ENCODE measurements at regions not wholly inside any gene's neighbourhood (a gene's known extent, or its start where the extent isn't known, plus 50 kb on each side); places are given as distances from the start of the nearest gene placed in this dataset.

DNA sequence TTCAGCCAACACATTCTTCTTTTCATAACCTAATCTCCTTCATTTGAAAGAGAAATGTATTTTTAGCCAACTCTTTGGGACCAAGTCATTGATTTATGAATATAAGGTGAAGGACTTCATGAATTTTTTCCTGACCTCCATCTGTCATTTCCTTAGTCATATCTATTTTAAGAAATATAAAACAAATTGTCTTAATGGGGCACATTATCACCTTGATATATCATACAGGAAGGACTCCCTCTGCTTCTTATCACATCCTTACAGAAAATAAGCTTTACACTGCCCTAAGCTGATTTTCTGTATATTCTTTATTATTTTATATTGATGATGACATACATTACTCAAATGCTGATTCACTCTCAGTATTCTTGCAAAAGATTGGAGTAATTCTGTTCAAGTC is 1076.2 kb downstream of the TDRD15 start:
- Histone ChIP-seq H3K9ac (ENCODE audit: low read depth in 1 of 2, low read length in 2 of 2) (no peak overlapping the region), H3K9me3 (ENCODE audit: control insufficient read depth in 2 of 2, low read length in 2 of 2) (no peaks in the 10 kb centered on the region), H3K4me3 (ENCODE audit: low read length in 2 of 2) (no peak overlapping the region), H3K27ac (ENCODE audit: low read depth in 2 of 2, low read length in 2 of 2) (no peak overlapping the region), H3K36me3 (ENCODE audit: control insufficient read depth in 2 of 2, insufficient read depth in 2 of 2, low read length in 2 of 2) (no peaks in the 10 kb centered on the region), H3K27me3 (ENCODE audit: control insufficient read depth in 2 of 2, insufficient read depth in 2 of 2, low read length in 2 of 2) (no peaks in the 10 kb centered on the region), H3K4me1 (ENCODE audit: control insufficient read depth in 2 of 2, insufficient read depth in 2 of 2, low read length in 2 of 2) (no peaks in the 10 kb centered on the region)

DNA sequence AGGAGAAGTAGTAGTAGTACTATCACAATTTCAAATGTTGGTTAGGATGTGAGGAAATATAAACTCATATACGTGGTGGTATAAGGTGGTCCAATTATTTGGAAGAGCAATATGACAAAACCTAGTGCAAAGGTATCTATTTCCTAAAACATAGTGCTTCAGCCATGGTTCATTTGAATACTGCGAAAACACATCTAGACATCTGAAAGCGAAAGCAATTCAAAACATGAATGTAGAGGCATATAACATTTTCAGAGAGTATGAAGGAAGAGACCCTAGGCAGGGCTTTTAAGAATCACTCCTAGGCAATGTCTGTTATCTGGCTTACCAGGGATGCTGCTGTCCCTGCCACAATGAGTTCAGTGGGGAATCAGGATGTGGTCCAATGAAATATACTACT is 1085.8 kb downstream of the TDRD15 start:
- Histone ChIP-seq H3K9ac (ENCODE audit: low read depth in 1 of 2, low read length in 2 of 2) (no peak overlapping the region), H3K27ac (ENCODE audit: low read depth in 2 of 2, low read length in 2 of 2) (no peak overlapping the region), H3K4me3 (ENCODE audit: low read length in 2 of 2) (no peak overlapping the region), H3K9me3 (ENCODE audit: control insufficient read depth in 2 of 2, low read length in 2 of 2) (no peaks in the 10 kb centered on the region), H3K4me1 (ENCODE audit: control insufficient read depth in 2 of 2, insufficient read depth in 2 of 2, low read length in 2 of 2) (no peaks in the 10 kb centered on the region), H3K36me3 (ENCODE audit: control insufficient read depth in 2 of 2, insufficient read depth in 2 of 2, low read length in 2 of 2) (no peaks in the 10 kb centered on the region), H3K27me3 (ENCODE audit: control insufficient read depth in 2 of 2, insufficient read depth in 2 of 2, low read length in 2 of 2) (no peaks in the 10 kb centered on the region)

DNA sequence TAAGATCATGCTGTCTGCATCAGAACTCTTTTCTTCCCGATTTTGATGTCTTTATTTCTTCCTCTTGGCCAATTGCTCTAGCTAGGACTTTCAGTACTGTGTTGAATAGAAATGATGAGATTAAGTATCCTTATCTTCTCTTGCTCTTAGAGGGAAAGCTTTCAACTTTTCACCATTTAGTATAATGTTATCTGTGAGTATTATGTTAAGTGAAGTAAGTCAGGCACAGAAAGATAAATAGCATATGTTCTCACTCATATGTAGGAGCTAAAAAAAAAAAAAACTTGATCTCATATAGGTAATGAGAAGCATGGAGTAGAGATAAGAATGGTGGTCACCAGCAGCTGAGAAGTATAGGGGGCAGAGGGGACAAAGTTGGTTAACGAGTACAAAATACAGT is 1089.5 kb downstream of the TDRD15 start:
- Histone ChIP-seq H3K27ac (ENCODE audit: low read depth in 2 of 2, low read length in 2 of 2) (no peak overlapping the region), H3K4me1 (ENCODE audit: control insufficient read depth in 2 of 2, insufficient read depth in 2 of 2, low read length in 2 of 2) (no peaks in the 10 kb centered on the region), H3K9ac (ENCODE audit: low read depth in 1 of 2, low read length in 2 of 2) (no peak overlapping the region), H3K27me3 (ENCODE audit: control insufficient read depth in 2 of 2, insufficient read depth in 2 of 2, low read length in 2 of 2) (no peaks in the 10 kb centered on the region), H3K4me3 (ENCODE audit: low read length in 2 of 2) (no peak overlapping the region), H3K9me3 (ENCODE audit: control insufficient read depth in 2 of 2, low read length in 2 of 2) (no peaks in the 10 kb centered on the region), H3K36me3 (ENCODE audit: control insufficient read depth in 2 of 2, insufficient read depth in 2 of 2, low read length in 2 of 2) (no peaks in the 10 kb centered on the region)

DNA sequence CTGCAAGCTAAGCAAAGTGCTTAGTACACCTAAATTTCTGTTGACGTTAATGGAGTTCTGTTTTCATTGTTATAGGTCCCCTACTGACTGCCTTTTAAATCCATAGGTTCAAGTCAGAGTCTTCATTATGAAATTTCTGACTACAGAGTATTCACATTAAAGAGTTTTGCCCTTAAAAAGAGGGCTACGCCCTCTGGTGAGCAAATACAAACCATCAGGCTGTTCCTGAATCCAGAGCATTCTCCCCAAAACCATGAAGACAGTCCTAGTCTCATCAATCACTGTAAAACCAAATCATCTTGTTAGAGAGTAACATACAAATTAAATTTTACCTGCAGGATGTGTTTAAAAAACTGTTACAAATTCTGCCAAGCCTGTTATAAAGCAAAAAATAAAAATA is 1091.7 kb downstream of the TDRD15 start:
- Histone ChIP-seq H3K27me3 (ENCODE audit: control insufficient read depth in 2 of 2, insufficient read depth in 2 of 2, low read length in 2 of 2) (no peaks in the 10 kb centered on the region), H3K27ac (ENCODE audit: low read depth in 2 of 2, low read length in 2 of 2) (no peak overlapping the region), H3K9ac (ENCODE audit: low read depth in 1 of 2, low read length in 2 of 2) (no peak overlapping the region), H3K9me3 (ENCODE audit: control insufficient read depth in 2 of 2, low read length in 2 of 2) (no peaks in the 10 kb centered on the region), H3K36me3 (ENCODE audit: control insufficient read depth in 2 of 2, insufficient read depth in 2 of 2, low read length in 2 of 2) (no peaks in the 10 kb centered on the region), H3K4me1 (ENCODE audit: control insufficient read depth in 2 of 2, insufficient read depth in 2 of 2, low read length in 2 of 2) (no peaks in the 10 kb centered on the region), H3K4me3 (ENCODE audit: low read length in 2 of 2) (no peak overlapping the region)

DNA sequence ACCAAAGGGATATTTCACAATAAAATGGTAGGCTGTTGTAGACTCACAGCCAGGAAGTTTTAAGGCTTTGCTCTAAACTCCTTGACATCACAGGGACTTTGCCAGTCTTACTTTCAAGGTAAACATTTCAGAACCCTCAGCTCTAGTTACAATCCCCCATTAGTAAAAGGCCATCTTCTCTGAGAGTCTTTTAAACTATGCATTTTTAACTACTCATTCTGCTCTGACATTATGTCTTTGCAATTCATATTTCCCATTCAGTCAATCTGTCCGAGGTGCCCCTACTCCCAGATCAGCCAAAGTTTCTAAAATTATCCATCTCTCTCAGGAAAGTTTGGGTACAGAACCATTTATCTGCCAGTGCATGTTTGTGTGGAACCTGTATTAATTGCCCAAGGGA is 1094.1 kb downstream of the TDRD15 start:
- no peak overlapping the region for H3K9ac ChIP-seq (ENCODE audit: low read depth in 1 of 2, low read length in 2 of 2)
- H3K9me3 ChIP-seq (ENCODE audit: control insufficient read depth in 2 of 2, low read length in 2 of 2), result no peaks in the 10 kb centered on the region
- no peaks in the 10 kb centered on the region for H3K4me1 ChIP-seq (ENCODE audit: control insufficient read depth in 2 of 2, insufficient read depth in 2 of 2, low read length in 2 of 2)
- no peaks in the 10 kb centered on the region for H3K27me3 ChIP-seq (ENCODE audit: control insufficient read depth in 2 of 2, insufficient read depth in 2 of 2, low read length in 2 of 2)
- H3K27ac ChIP-seq (ENCODE audit: low read depth in 2 of 2, low read length in 2 of 2), result no peak overlapping the region
- H3K4me3 ChIP-seq (ENCODE audit: low read length in 2 of 2), result no peak overlapping the region
- H3K36me3 ChIP-seq (ENCODE audit: control insufficient read depth in 2 of 2, insufficient read depth in 2 of 2, low read length in 2 of 2), result no peaks in the 10 kb centered on the region

DNA sequence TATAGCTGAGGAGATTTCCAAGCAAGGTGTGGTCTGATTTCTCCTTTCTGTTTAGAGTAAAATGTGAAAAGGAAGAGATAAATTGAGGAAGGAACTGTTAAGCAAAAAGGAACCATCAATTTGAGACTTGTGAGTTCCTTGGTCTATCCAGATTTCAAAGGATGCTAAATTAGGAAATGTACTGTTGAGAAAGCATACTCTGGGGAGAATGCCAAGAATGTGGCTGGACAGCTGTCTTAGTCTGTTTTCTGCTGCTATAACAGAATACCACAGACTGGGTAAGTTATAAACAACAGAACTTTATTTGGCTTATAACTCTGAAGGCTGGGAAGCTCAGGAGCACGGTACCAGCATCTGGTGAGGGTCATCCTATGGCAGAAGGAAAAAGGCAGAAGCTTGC is 1097.2 kb downstream of the TDRD15 start:
- Histone ChIP-seq H3K4me3 (ENCODE audit: low read length in 2 of 2) (no peak overlapping the region), H3K27me3 (ENCODE audit: control insufficient read depth in 2 of 2, insufficient read depth in 2 of 2, low read length in 2 of 2) (no peaks in the 10 kb centered on the region), H3K4me1 (ENCODE audit: control insufficient read depth in 2 of 2, insufficient read depth in 2 of 2, low read length in 2 of 2) (no peaks in the 10 kb centered on the region), H3K36me3 (ENCODE audit: control insufficient read depth in 2 of 2, insufficient read depth in 2 of 2, low read length in 2 of 2) (no peaks in the 10 kb centered on the region), H3K9ac (ENCODE audit: low read depth in 1 of 2, low read length in 2 of 2) (no peak overlapping the region), H3K9me3 (ENCODE audit: control insufficient read depth in 2 of 2, low read length in 2 of 2) (no peaks in the 10 kb centered on the region), H3K27ac (ENCODE audit: low read depth in 2 of 2, low read length in 2 of 2) (no peak overlapping the region)

DNA sequence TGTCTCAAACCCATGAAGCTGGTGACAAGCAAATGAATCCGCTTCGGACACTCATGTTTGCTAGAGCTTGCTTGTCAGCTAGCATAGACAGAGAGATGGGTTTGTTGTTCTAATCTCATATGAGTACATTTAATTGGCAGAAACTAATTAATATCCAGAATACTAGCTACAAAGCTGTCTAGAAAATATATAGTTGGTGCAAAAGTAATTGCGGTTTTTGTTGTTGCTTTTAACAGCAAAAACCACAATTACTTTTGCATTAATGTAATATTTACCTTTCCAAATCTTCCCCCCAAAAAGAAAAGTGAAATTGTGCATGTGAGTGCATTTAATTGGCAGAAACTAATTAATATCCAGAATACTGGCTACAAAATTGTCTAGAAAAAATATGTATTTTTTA is 1115.2 kb downstream of the TDRD15 start:
- no peak overlapping the region for H3K9ac ChIP-seq (ENCODE audit: low read depth in 1 of 2, low read length in 2 of 2)
- H3K9me3 ChIP-seq (ENCODE audit: control insufficient read depth in 2 of 2, low read length in 2 of 2), result no peaks in the 10 kb centered on the region
- H3K27me3 ChIP-seq (ENCODE audit: control insufficient read depth in 2 of 2, insufficient read depth in 2 of 2, low read length in 2 of 2), result no peaks in the 10 kb centered on the region
- H3K36me3 ChIP-seq (ENCODE audit: control insufficient read depth in 2 of 2, insufficient read depth in 2 of 2, low read length in 2 of 2), result no peaks in the 10 kb centered on the region
- H3K4me3 ChIP-seq (ENCODE audit: low read length in 2 of 2), result no peak overlapping the region
- H3K27ac ChIP-seq (ENCODE audit: low read depth in 2 of 2, low read length in 2 of 2), result no peak overlapping the region
- no peaks in the 10 kb centered on the region for H3K4me1 ChIP-seq (ENCODE audit: control insufficient read depth in 2 of 2, insufficient read depth in 2 of 2, low read length in 2 of 2)

DNA sequence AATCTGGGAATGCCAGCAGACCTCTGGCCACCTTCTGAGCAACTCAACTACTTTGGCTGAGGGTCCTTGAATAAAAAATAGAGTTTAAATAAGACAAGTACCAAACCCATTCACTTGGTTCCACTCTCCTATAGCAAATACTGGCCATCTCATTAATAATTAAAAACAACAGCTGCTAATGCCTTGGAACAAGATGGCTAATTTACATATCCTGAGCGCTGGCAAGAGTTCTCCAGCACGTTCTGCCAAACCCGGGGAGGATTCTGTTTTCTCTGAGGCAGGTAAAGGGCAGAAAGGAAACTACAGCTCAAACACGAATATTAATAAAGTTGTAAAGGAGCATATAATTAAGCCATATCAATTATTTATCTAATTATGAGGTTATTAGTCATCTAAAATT is 1123.7 kb downstream of the TDRD15 start:
- H3K36me3 ChIP-seq (ENCODE audit: control insufficient read depth in 2 of 2, insufficient read depth in 2 of 2, low read length in 2 of 2), result no peaks in the 10 kb centered on the region
- H3K9ac ChIP-seq (ENCODE audit: low read depth in 1 of 2, low read length in 2 of 2), result no peak overlapping the region
- H3K4me3 ChIP-seq (ENCODE audit: low read length in 2 of 2), result no peak overlapping the region
- H3K27me3 ChIP-seq (ENCODE audit: control insufficient read depth in 2 of 2, insufficient read depth in 2 of 2, low read length in 2 of 2), result no peaks in the 10 kb centered on the region
- no peaks in the 10 kb centered on the region for H3K9me3 ChIP-seq (ENCODE audit: control insufficient read depth in 2 of 2, low read length in 2 of 2)
- H3K27ac ChIP-seq (ENCODE audit: low read depth in 2 of 2, low read length in 2 of 2), result no peak overlapping the region
- H3K4me1 ChIP-seq (ENCODE audit: control insufficient read depth in 2 of 2, insufficient read depth in 2 of 2, low read length in 2 of 2), result no peaks in the 10 kb centered on the region

DNA sequence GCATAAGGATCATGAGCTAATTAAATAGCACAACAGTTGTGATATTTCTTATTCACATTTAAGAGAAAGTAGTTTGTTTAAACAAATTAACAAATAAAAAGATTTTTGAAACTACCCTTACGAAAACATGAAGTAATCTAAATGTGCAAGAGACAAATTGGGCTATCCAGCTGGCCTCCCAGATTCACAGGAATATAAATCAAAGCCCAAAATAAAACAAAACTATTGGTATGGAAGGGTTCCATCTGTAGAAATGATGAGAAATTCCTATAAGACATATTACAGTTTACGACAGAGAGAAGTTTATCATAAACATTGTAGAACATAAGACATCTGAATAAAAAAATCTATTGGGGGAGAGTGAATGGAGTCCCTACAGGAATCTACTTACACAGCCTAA is 1125.1 kb downstream of the TDRD15 start:
- H3K36me3 ChIP-seq (ENCODE audit: control insufficient read depth in 2 of 2, insufficient read depth in 2 of 2, low read length in 2 of 2), result no peaks in the 10 kb centered on the region
- H3K9ac ChIP-seq (ENCODE audit: low read depth in 1 of 2, low read length in 2 of 2), result no peak overlapping the region
- H3K27ac ChIP-seq (ENCODE audit: low read depth in 2 of 2, low read length in 2 of 2), result no peak overlapping the region
- H3K4me3 ChIP-seq (ENCODE audit: low read length in 2 of 2), result no peak overlapping the region
- H3K9me3 ChIP-seq (ENCODE audit: control insufficient read depth in 2 of 2, low read length in 2 of 2), result no peaks in the 10 kb centered on the region
- H3K4me1 ChIP-seq (ENCODE audit: control insufficient read depth in 2 of 2, insufficient read depth in 2 of 2, low read length in 2 of 2), result no peaks in the 10 kb centered on the region
- no peaks in the 10 kb centered on the region for H3K27me3 ChIP-seq (ENCODE audit: control insufficient read depth in 2 of 2, insufficient read depth in 2 of 2, low read length in 2 of 2)

DNA sequence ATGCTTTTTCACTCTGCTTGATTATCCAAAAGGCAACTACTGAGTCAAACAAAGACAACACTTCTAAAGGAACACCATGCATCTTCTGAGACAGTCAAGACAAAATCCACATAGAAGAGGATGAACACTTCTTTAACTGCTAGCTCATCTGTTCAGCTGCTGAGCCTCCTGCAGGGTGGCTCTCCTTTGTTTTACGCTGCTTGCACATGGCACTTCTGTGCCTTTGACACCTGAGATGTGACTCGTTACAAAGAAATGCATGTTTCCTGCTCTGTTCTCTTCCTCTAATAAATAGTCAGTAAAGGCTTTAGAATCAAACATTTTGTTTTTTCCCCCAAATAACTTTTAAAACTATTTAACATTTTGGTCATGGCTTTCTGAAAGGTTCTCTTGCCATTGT is 1129.4 kb downstream of the TDRD15 start:
- Histone ChIP-seq H3K36me3 (ENCODE audit: control insufficient read depth in 2 of 2, insufficient read depth in 2 of 2, low read length in 2 of 2) (no peaks in the 10 kb centered on the region), H3K9ac (ENCODE audit: low read depth in 1 of 2, low read length in 2 of 2) (no peak overlapping the region), H3K4me3 (ENCODE audit: low read length in 2 of 2) (no peak overlapping the region), H3K4me1 (ENCODE audit: control insufficient read depth in 2 of 2, insufficient read depth in 2 of 2, low read length in 2 of 2) (no peaks in the 10 kb centered on the region), H3K9me3 (ENCODE audit: control insufficient read depth in 2 of 2, low read length in 2 of 2) (no peaks in the 10 kb centered on the region), H3K27ac (ENCODE audit: low read depth in 2 of 2, low read length in 2 of 2) (no peak overlapping the region), H3K27me3 (ENCODE audit: control insufficient read depth in 2 of 2, insufficient read depth in 2 of 2, low read length in 2 of 2) (no peaks in the 10 kb centered on the region)

DNA sequence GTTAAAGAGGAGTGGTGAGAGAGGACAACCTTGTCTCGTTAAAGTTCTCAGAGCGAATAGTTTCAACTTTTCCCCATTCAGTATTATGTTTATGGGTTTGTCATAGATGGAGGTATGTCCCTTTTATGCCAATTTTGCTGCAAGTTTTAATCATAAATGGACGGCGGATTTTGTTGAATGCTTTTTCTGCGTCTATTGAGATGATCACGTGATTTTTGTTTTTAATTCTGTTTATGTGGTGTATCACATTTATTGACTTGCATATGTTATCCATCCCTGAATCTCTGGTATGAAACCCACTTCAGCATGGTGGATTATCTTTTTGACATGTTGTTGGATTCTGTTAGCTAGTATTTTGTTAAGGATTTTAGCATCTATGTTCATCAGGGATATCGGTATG is 1123.8 kb upstream of the KLHL29 start:
- no peaks in the 10 kb centered on the region for H3K27me3 ChIP-seq (ENCODE audit: control insufficient read depth in 2 of 2, insufficient read depth in 2 of 2, low read length in 2 of 2)
- no peak overlapping the region for H3K4me3 ChIP-seq (ENCODE audit: low read length in 2 of 2)
- H3K4me1 ChIP-seq (ENCODE audit: control insufficient read depth in 2 of 2, insufficient read depth in 2 of 2, low read length in 2 of 2), result no peaks in the 10 kb centered on the region
- H3K36me3 ChIP-seq (ENCODE audit: control insufficient read depth in 2 of 2, insufficient read depth in 2 of 2, low read length in 2 of 2), result no peaks in the 10 kb centered on the region
- no peaks in the 10 kb centered on the region for H3K9me3 ChIP-seq (ENCODE audit: control insufficient read depth in 2 of 2, low read length in 2 of 2)
- no peak overlapping the region for H3K27ac ChIP-seq (ENCODE audit: low read depth in 2 of 2, low read length in 2 of 2)
- H3K9ac ChIP-seq (ENCODE audit: low read depth in 1 of 2, low read length in 2 of 2), result no peak overlapping the region

Measured in mucosa of rectum (tissue), 2 donors.